Glomerular visceral epithelial cell (primary cell): ENCODE measurements at regions not wholly inside any gene's neighbourhood (a gene's known extent, or its start where the extent isn't known, plus 50 kb on each side); places are given as distances from the start of the nearest gene placed in this dataset.
"Not testable (repeated sequence)": the region's sequence is repeated elsewhere in the genome, so short reads cannot be mapped to it uniquely, and the experiment has no call there.

Source experiments
- DNase-seq: peaks from one replicate; pipeline ENCODE4 v3.0.0-alpha.2; 2016; ENCODE audit errors: extremely low spot score

DNA sequence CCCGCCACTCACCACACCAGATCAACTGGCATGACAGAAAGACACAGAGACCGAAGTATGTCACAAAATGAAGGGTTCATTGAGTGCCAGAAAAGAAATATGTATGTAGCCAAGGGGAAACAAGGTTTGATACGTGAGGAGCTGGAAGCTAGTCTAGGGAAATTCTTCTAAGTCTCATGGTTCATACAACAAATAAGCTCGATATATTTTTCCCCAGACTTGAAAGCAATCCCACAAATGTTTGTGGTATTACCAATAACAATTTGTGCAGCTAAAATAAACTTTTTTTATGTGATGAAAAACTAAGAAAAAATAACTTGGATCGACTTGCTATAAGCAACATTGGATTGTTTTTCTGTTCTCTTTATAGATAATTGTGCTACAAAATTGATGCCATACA is 777.0 kb downstream of the TSN start:
- DNase-seq: no peak

DNA sequence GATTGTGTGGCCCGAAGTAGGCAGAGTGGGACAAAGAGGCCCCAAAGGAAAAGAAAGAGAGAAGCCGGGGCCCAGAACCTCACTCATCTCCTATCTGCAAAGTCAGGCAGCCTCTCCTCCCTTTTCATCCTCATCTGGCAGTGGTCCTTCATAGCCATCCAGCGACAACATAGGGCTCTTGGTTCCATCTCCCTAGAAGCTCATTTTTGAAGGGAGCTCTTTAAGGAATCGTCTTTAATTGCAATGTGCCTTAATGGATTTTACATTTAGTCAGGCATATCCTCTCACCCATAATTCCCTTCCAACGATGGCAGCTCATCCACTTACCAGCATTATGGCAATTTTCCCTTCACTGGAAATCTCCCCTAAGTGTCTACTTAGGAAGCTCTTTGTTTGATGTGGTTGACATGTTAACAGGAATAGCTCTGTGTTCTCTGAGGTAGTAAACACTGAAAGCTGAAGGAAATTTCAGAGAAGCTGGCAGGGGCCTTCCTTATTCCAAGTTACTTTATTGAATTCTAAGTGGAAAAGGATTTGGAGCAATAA is 780.6 kb downstream of the TSN start:
- DNase-seq: no peak

DNA sequence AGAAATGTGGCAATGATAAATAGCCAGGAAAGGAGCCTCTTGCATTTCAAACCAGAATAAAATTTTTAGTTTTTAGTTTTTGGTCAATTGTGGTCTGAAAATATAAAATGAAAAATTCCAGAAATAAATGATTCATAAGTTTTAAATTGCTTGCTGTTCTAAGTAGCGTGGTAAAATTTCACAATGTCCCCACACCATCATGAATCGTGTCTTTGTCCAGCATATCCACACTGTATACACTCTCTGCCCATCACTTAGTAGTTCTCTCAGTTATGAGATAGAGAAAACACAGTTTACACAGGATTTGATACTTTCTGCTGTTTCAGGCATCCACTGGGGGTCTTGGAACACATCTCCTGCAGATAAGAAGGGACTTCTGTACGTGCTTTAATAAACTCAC is 783.9 kb downstream of the TSN start:
- DNase-seq: no peak

GRCh38 chr2:122539920-122540319 is 784.5 kb downstream of the TSN start:
- DNase-seq: no peak

DNA sequence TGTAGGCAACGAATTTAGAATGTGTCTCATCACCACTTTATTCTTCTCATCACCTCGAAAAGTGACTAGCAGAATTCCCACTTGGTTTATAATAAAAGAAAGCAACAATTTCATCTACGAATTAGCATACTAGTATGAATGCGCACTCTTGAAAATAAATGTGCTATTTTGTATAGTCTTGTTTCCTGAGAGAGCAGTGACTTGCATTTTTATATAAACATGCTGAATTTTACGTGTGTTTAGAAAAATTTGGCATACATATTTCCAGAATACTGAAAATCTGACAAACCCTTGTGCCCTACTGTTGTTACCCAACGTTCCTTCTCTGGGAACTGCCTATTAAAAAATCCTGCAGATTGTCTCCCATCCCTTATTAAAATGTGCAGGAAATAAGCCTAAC is 786.8 kb downstream of the TSN start:
- DNase-seq: no peak

GRCh38 chr2:122542646-122543045 is 787.2 kb downstream of the TSN start:
- DNase-seq: no peak

- no peak for DNase-seq
Observed at GRCh38 chr2:122543815-122544214, 788.4 kb downstream of the TSN start.

DNA sequence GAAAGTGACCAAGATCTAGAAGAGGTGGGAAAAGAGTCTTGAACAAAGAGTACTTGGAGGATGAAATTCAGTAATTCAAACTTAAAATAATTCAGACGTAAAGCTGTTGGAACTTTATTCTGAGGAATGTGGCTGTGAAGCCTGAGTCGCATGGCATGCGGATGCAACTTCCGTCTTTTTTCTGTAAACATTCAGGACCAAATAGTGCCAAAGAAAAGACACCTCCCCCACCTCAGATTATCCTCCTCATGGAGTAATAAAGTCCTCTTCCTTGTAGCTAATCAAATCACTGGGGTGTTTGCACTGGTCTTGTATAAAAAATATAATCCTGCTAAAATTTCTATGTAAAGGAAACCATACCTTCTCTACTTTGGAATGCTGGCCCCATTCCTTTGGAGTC is 790.4 kb downstream of the TSN start:
- no peak for DNase-seq

DNA sequence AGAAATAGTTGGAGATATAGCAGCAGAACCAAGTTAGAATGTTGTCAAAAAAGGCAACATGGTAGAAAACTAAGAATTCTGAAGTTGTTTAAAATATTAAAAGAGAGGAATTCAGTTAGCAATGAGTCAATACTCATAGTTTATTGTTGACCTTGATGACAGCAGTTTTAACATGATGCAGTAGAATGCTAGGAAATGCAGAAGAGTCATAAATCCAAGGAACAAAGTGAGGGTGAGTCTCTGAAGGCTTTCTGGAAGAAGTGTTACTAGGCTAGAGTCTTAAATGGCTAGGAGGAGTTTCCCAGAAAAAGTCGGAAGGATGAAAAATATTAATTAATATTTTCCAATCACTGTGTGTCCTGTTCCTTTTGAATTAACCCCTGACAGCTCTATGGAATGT is 807.3 kb downstream of the TSN start:
- no peak for DNase-seq

DNA sequence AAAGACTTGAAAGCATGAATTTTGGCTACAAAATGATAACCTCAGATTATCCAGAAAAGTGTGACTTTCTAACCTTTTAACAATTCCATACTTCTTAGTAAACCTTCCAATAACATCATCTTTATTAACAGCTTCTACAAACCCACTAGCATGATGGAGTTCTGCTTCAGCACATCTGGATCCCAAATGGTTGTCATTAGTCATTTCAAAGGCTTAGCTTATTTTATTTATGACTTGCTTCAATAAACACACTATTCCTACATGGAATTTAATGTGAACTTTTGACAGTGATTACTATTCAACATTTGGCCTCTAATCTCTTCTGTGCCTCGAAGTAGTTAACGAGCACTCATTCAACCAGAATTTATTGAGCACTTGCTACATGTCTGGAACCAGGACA is 808.3 kb downstream of the TSN start:
- no peak for DNase-seq

GRCh38 chr2:122564843-122565242 is 809.4 kb downstream of the TSN start:
- DNase-seq: no peak

GRCh38 chr2:122565364-122565763 is 809.9 kb downstream of the TSN start:
- no peak for DNase-seq

GRCh38 chr2:122570641-122571040 is 815.2 kb downstream of the TSN start:
- no peak for DNase-seq

DNA sequence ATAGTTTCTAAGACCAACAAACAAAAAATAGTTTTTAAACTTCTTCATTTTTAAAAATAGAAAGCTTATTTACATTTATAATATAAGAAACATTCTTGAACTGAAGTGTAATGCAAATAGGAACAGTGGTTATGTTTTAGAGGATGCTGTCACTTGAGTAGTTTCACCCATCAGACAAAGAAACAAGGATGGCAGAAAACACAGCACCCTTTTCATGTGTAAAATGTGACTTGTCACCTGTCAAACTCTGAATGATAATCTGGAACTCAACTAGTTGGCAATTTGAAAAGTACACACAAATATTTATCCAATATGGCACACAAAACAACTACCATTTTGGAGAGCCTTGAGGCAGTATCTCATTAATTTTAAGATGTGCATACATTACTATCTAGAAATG is 816.0 kb downstream of the TSN start:
- not testable (repeated sequence) for DNase-seq

GRCh38 chr2:122575076-122575475 is 819.6 kb downstream of the TSN start:
- no peak for DNase-seq

DNA sequence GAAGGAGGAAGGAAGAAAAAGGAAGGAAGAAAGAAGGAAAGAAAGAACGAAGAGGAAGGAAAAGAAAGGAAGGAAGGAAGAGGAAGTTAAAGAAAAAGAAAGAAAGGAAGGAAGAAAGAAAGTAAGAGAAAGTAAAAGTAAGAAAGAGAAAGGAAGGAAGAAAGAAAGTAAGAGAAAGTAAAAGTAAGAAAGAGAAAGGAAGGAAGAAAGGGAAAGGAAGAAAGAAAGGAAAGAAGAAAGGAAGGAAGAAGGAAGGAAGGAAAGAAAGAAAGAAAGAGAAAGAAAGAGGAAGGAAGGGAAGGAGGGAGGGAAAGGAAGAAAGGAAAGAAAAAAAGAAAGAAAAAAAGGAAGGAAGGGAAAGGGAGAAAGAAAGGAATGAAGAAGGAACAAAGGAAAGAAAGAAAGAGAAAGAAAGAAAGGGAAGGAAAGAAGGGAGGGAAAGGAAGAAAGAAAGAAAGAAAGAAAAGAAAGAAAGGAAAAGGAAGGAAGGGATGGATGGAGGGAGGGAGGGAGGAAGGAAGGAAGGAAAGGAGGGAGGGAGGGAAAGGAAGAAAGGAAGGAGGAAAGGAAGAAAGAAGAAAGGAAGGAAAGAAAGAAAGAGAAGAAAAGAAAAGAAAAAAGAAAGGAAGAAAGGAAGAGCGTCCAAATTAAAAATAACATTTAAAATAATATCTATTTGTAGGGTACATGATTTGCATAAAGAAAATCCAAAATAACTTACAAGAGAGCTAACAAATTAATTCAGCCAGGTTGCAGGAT is 827.9 kb downstream of the TSN start:
- no peak for DNase-seq

DNA sequence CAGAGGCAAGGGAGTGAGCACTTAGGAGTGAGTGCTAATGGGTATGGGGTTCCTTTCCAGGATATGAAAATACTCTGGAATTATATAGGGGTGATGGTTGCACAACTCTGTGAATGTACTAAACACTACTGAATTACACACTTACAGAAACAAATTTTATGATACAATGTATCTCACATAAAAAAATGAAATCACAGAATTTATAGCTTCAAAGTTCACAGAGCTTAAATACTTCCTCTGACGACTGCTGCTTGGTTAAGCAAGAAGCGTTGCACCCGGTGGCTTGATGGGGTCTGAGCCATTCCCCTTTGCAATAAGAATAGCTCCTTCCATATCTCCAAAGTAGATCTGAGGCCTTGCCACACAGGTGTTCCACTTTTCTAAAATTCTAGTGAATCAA is 835.1 kb downstream of the TSN start:
- DNase-seq: no peak

DNA sequence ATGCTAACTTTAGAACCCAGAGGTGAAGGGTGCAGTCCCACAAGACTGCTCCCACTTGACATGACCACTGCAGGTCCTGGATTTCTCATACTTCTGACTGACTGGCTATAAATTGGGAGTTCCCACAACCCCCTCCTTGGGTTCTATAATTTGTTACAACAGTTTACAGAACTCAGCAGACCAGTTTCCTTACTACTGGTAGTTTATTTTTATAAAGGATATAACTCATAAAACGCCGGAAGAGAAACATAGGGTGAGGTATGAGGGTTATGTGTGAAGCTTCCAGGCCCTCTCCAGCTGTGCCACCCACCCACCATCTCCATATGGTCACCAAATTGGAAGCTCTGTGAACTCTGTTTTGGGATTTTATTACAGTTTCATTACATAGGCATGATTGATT is 839.6 kb downstream of the TSN start:
- DNase-seq: no peak

- no peak for DNase-seq
Observed at GRCh38 chr2:122596598-122596997, 841.1 kb downstream of the TSN start.

DNA sequence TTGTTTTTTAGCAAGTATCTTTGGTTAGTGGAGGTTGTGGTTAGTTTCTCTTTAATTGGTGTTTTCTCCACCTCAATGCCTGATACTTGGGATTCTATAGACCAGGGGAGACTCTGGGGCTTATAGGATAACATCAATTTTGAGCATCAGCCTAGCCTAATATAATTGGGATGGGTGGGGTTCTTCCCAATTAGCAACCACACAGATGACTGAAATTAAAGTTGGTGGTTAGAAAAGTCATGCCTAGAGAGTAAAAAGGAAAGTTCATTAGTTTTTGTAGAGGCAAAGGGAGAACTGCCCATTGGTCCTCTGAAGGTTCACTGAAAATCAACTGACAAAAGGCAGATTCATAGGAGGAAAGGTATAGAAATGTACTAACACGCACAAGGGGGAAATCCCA is 843.3 kb downstream of the TSN start:
- no peak for DNase-seq

DNA sequence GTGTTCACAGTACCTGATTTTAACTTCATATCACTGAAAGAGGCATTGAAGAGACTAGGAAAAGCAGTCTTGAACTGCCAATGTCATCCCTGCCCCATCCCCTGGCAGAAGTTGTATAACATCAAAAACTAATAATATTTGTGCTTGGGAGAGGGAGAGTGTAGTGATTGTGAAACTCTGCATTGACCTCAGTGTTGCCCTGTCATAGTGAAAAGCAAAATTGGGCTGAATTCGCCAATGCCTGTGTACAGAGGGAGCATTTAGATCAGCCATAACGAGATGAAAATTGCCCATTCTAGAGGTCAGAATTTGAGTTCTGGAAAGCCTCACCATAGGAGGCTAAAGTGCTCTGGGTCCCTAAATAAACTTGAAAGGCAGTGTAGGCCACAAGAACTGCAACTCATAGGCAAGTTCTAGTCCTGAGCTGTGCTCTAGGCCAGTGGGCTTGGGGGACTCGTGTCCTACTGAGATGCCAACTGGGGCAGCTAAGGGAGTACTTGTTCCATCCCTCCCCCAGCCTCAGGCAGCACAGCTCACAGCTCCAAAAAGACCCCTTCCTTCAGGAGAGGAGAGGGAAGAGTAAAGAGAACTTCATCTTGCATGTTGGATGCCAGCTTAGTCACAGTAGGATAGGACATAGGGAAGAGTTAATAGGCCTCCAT is 855.6 kb downstream of the TSN start:
- no peak for DNase-seq

GRCh38 chr2:122622934-122623333 is 867.5 kb downstream of the TSN start:
- no peak for DNase-seq

- no peak for DNase-seq
Observed at GRCh38 chr2:122627388-122627787, 871.9 kb downstream of the TSN start.
